Epithelial cell of esophagus (primary cell): ENCODE measurements at regions not wholly inside any gene's neighbourhood (a gene's known extent, or its start where the extent isn't known, plus 50 kb on each side); places are given as distances from the start of the nearest gene placed in this dataset.
A peak's percentile ranks its signal among the peaks of the same experiment; 100 is the strongest.

Experiments used
- DNase-seq: peaks from one replicate; pipeline ENCODE4 v3.0.0; 2010; ENCODE audit warnings: low read depth
- H3K4me3 ChIP-seq: 2 replicates; pipeline ENCODE4 v1.5.1; 2011; ENCODE audit warnings: mild to moderate bottlenecking, low read length, control low read depth
- CTCF ChIP-seq: IDR thresholded peaks from 2 replicates; pipeline ENCODE4 v1.5.1; 2011; ENCODE audit warnings: low read depth, mild to moderate bottlenecking, low read length, control low read depth, inconsistent platforms; ENCODE audit not compliant: insufficient read depth; ENCODE audit errors: missing control alignments

- no peak overlapping the region for H3K4me3 ChIP-seq
- no peak for TF ChIP-seq CTCF
- no peak for DNase-seq
Measured at GRCh38 chr9:19936598-19936997, 147.8 kb upstream of the SLC24A2 start.

GRCh38 chr9:19935422-19935821 is 146.6 kb upstream of the SLC24A2 start:
- TF ChIP-seq CTCF: no peak
- H3K4me3 ChIP-seq: no peak overlapping the region
- no peak for DNase-seq

- peak; percentile 36 for DNase-seq
- peak overlapping the region; percentile 44 for H3K4me3 ChIP-seq
- peak; percentile 11 for TF ChIP-seq CTCF
Measured at GRCh38 chr9:19934301-19934871, 145.5 kb upstream of the SLC24A2 start.

- no peak for TF ChIP-seq CTCF
- DNase-seq: no peak
Measured at GRCh38 chr9:19931098-19931890, 142.5 kb upstream of the SLC24A2 start.

GRCh38 chr9:19927560-19927959 is 138.7 kb upstream of the SLC24A2 start:
- TF ChIP-seq CTCF: no peak
- DNase-seq: no peak
- H3K4me3 ChIP-seq: no peak overlapping the region

More at GRCh38 chr9:19931098-19931890, 142.5 kb upstream of the SLC24A2 start:
- H3K4me3 ChIP-seq: no peak overlapping the region

GRCh38 chr9:19926774-19927173 is 137.9 kb upstream of the SLC24A2 start:
- no peak overlapping the region for H3K4me3 ChIP-seq

More at GRCh38 chr9:19926774-19927173, 137.9 kb upstream of the SLC24A2 start:
- TF ChIP-seq CTCF: no peak
- no peak for DNase-seq
